GM19463 (cell line): ENCODE measurements at regions not wholly inside any gene's neighbourhood (a gene's known extent, or its start where the extent isn't known, plus 50 kb on each side); places are given as distances from the start of the nearest gene placed in this dataset.
"Not testable (repeated sequence)": the region's sequence is repeated elsewhere in the genome, so short reads cannot be mapped to it uniquely, and the experiment has no call there.

Source experiments
- ATAC-seq: cut with Tn5 transposase; IDR thresholded peaks from one replicate; pipeline ENCODE4 v1.9.1; 2021; ENCODE audit warnings: mild to moderate bottlenecking, moderate library complexity; ENCODE audit not compliant: unreplicated experiment

- ATAC-seq, result no peak
These were observed 489.5 kb upstream of the SPRY2 start for GRCh38 chr13:80830431-80830830.

DNA sequence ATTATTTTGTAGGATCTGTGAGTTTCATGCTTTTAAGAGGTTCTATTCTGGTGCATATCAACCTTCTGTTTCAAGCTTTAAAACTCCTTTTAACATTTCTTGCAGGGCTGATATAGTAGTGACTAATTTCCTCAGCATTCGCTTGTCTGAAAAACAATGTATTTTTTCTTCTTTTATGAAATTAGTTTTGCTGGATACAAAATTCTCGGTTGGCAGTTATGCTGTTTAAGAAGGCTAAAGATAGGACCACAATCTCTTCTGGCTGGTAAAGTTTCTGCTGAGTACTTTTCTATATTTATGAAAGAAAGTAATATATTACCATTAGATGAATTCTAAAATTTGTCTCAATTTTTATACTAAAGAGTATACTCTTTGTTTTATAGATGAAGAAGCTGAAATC, 487.8 kb upstream of the SPRY2 start:
- no peak for ATAC-seq

GRCh38 chr13:80825276-80825675, 484.4 kb upstream of the SPRY2 start:
- no peak for ATAC-seq

DNA sequence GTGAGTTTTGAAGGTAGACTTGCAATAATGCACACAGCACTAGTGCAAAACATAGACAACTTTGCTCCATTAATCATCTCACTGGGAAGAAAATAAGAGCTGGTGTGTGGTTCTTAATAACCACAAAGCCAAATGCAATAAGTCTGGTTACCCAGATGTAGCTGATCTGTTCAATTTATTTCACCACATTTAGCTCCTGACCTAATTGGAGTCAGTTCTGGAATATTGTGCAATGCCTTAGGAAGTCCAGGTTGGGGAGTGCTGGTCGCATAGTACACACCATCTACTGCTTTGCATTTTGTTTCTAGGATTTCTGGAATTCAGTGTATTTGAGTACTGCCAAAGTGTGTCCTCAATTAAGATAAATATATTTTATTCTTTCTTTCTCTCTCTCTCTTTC, 483.3 kb upstream of the SPRY2 start:
- no peak for ATAC-seq

- no peak for ATAC-seq
These were observed 482.5 kb upstream of the SPRY2 start for GRCh38 chr13:80823472-80823871.

GRCh38 chr13:80821466-80821865, 480.5 kb upstream of the SPRY2 start:
- ATAC-seq, result no peak

GRCh38 chr13:80817979-80818378, 477.1 kb upstream of the SPRY2 start:
- ATAC-seq, result no peak

DNA sequence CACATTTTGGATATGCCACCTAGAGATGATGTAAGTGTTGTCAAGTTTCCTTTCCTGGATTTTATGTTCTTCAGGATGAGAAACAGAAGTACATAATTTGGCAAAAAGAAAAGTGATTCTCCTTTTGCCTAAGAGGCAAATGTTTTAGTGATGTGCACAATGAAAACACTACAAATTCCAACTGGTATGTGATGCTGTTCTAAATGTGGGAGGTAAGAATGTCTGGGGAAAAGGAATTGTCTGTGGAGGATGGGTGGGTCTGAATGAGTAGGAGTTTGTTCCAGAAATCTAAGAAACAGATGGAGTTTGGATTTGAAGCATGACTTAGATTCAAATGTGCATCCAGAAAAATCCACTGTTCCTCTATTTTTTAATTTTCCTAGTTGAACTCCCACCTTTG, 473.6 kb upstream of the SPRY2 start:
- ATAC-seq, result no peak

DNA sequence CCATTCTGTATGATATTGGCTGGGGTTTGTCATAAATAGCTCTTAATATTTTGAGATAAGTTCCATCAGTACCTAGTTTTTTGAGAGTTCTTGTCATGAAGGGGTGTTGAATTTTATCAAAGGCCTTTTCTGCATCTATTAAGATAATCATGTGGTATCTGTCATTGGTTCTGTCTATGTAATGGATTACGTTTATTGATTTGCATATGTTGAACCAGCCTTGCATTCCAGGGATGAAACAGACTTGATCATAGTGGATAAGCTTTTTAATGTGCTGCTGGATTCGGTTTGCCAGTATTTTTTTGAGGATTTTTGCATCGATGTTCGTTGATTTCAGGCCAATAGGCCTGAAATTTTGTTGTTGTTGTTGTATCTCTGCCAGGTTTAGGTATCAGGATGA, 469.4 kb upstream of the SPRY2 start:
- ATAC-seq, result not testable (repeated sequence)

DNA sequence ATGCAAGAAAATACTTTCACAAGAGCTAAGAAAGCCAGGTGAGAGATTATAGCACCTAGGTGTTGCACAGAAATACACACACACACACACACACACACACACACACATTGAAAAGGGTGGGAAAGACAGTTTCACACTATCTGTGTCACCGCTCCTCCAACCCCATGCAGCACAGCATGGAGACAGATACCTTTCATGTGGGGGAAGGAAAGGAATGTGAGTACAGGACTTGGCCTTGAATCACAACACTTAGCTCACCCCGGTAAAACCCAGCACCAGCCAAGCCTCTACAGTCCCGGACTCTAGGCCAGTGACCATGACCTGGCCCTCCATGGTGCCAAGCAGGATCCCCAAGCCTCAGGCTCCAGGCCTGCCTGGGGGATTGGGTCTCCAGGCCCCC, 462.0 kb upstream of the SPRY2 start:
- ATAC-seq, result no peak

GRCh38 chr13:80798576-80799133, 457.7 kb upstream of the SPRY2 start:
- no peak for ATAC-seq

DNA sequence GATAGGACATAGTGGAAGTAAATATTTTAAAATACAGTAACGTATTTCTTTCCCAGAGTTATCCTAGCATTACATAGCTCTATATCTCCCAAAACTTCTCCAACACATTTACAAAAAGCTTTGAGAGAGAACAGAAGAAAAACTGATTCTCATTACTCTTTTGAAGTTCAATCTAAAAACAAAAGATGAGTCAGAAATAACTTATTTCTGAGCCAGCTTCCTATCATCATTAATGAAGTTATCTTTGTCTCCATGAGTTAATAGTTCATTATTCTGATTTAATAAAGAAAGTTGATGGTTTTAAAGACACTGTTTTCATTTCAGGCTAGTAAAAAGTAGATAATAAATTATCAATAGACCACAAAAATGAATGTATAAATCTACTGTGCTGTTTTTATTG, 446.7 kb upstream of the SPRY2 start:
- no peak for ATAC-seq

DNA sequence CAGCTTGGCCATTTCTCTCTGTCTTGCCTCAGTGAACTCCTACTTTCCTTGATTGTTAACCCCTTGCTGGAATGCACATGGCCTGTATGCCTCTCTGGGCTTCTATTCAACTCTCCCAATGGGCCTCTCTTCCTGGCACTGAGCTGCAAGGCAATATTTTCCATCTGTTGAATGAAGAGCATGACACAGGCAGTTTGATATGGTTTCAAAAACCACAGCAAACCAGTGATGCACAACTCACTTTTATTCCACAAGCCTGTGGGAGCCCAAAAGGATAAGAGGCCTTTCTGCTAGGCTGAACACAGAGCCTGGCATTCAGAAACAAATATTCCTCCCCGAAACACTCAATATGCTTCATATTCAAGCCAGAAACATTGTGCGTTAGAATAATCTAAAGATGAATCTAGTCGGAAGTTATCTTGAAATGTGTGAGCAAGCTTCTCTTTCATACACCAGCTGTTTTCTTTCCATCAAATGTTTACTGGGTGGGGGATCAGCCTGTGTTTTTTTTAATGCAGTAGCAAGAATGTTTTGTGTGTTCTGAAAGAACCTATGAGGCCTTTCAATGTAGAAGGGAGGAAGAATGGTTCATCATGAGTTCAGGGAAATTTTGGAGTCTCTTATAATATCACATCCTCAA, 443.1 kb upstream of the SPRY2 start:
- ATAC-seq, result no peak

DNA sequence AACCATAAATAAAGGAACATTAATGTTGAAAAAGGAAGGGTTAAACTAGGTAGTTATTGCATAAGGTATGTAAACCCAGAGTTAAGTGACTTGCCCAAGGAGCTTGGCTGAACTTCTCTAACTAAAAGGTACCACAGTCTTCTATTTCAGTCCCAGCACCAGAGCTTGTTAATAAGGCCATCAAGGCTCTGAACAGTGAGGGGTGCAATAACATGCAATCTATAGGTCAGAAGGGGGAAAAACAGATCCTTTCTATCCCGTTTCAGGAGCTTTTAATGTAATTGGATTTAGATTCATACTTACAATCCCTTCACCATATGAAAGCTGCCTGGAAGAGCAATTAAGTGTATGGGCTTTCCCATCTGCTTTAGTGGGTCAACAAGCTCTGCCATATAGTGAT, 441.5 kb upstream of the SPRY2 start:
- no peak for ATAC-seq

DNA sequence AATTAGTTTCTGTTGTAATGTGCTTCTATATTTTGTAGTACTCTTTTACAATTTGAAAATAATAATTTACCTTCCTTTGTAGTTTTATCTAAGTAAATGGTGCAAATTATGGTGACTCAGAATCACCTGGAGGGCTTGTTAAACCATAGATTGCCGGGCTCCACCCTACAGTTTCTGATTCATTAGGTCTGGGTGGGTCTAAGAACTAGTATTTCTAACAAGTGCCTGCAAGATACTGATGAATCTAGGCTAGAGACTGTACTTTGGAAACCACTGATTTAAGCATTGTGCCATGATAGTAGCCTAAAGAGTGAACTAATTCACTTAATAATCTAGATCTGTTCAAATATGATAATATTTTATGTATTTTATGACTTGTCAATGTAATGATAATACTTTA, 437.4 kb upstream of the SPRY2 start:
- no peak for ATAC-seq

- ATAC-seq, result no peak
These were observed 416.8 kb upstream of the SPRY2 start for GRCh38 chr13:80757694-80758093.

GRCh38 chr13:80755910-80756309, 415.0 kb upstream of the SPRY2 start:
- no peak for ATAC-seq

DNA sequence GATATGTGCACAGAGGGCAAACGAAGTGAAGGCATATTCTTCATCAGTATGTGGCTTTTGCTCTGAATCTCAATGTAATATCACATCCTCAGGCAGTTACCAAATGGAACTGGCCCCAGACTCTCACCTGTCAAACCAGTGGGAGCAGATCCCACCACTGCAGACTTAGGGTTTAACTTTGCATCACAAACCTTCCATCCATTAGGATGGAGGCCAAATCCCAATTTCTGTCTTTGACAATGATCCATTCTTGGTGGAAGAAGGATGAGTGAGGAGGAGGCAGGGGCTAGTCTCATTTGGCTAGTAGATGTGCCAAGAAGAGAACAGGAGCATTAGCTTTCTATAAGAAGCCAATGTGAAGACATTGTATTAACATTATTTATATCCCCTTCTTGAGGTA, 413.5 kb upstream of the SPRY2 start:
- ATAC-seq, result no peak

- ATAC-seq, result no peak
These were observed 412.9 kb upstream of the SPRY2 start for GRCh38 chr13:80753866-80754265.

DNA sequence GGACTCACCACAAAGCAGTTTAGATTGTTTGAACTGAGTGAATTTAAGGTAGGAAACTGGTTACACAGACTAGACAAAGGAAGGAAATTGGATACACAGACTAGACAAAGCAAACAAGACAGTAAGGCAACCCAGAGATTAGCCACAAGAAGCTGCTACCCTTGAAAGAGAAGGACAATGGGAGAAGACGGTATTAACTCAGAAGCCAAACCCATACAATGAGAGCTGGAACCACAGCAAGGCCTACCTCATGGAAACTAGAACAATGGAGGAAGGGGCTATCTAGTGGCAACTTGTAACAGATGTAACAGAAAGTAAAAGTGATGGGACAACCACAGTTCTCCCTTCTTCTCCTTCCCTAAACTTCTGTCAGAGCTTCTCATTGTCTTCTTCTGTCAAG, 410.9 kb upstream of the SPRY2 start:
- ATAC-seq, result no peak

DNA sequence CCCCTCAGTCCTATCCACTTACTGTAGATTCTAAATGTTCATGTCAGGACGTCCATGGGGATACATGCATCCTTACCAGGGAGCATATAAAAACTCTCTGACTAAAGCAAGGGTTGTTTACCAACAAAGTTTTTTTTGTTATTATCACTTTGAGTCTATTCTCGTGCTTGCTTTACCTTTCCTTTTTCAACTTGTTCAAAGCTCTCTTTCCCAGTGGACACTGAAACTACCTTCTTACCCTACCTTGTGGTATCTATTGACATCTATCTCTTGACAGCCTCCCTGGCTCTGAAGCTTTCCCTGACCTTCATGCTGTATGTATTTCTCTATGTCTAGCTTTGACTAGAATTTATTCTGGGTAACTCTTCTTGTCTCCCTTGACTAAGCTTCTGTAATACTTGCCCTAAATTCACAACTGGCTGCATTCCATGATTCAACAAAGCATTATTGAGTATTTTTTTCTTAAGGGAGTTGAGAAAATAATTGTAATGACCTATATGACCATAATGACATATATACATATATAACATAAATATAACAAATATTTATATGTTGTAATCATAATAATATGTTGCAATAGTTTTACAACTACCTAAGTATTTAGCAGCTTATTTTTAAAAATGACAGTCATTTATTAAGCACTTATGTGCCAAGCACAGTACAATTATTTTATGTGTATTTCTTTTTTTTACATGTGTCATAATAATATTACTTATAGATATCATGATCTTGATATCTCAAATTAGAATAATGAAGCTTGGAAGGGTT, 403.4 kb upstream of the SPRY2 start:
- ATAC-seq, result no peak

DNA sequence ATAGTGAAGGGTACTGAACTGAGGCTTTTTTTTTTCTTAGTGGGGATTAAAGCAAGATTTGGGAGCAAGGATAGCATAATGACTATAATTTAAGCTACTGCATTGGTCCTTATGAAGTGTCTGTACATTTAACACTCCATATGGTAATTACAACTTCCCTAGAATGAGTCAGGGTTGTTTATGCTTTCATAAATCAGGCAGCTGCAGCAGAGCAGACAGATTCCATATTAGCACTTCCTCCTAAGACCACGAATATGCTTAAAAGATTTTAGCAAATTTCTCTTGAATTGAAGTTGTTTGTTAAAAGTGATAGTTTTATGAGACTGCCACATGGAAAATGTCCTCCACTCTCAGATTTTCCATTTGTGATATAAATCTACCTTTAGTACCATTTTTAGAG, 401.1 kb upstream of the SPRY2 start:
- no peak for ATAC-seq
